Stimulated activated CD8-positive, alpha-beta memory T cell treated with anti-CD3 and anti-CD28 coated beads, Interleukin-2, amount 100 ng/mL, for 48 hours (primary cell): ENCODE measurements at regions not wholly inside any gene's neighbourhood (a gene's known extent, or its start where the extent isn't known, plus 50 kb on each side); places are given as distances from the start of the nearest gene placed in this dataset.

Source experiments
- DNase-seq, 2 donors: peaks; one replicate each; pipeline ENCODE4 v3.0.0-alpha.2; 2020; ENCODE audit warnings: low read depth in 2 of 2

- no peak for DNase-seq
Observed at GRCh38 chr6:104421650-104422049, 438.1 kb downstream of the HACE1 start.

GRCh38 chr6:104418839-104419238 lies 440.9 kb downstream of the HACE1 start:
- no peak for DNase-seq

DNA sequence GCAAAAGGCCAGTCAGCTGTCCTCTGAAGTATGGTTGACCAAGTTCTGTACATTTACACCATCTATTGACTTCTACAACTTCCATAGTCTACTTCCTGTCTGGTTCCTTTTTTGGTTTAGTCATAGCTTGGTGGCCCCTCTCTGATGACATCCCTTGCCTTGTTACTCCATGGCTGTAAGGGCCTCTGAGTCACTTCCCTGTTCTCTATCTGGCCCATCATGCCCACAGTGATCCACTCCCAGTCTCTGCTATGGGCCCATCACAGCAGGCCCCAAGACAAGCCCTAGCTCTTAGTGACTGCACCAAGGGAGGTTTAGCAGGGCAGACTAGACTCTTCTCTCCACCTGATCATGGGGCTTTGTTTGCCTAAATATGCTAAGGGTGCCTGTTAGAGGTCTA lies 441.6 kb downstream of the HACE1 start:
- no peak for DNase-seq

DNA sequence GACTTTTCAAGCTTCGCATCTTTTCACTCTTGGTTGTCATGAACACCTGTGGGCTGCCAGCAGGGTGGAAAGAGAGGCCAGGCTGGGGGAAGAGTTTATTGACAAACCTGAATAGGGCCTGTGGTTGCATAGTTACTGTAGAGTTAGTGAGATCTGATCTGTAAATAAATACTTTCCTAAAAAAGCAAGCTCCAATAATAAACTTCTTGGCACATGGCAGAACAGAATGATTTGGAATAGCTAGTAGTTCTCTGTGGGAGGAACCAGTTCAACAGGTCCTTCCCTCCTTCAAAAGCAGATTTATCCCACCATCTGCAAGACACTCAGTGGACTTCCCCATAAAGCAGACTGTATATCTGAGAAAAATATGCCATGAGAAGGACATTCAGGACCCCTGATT lies 445.0 kb downstream of the HACE1 start:
- no peak for DNase-seq

DNA sequence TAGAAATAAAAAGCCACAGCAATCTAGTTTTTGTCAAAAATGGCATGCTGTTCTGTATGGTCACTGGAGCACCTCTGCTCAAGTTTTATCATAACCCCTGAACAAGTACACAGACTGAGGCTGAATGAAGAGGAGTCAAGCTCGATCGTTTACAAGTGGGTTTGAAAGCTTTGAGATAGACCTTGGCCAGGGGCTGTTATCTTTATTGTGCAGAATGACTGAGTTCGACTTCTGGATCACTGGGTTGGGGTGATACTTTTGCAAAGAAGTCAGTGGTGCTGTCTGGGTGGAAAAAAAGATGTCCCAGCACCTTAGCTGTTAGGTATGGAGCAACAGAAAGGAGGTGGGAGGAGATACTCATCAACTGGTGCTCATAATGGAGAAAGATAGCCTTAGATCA lies 446.0 kb downstream of the HACE1 start:
- DNase-seq = no peak

- DNase-seq = no peak
Observed at GRCh38 chr6:104411302-104411701, 448.4 kb downstream of the HACE1 start.

GRCh38 chr6:104409913-104410312 lies 449.8 kb downstream of the HACE1 start:
- no peak for DNase-seq

- no peak for DNase-seq
Observed at GRCh38 chr6:104407957-104408356, 451.8 kb downstream of the HACE1 start.

GRCh38 chr6:104404377-104404776 lies 455.3 kb downstream of the HACE1 start:
- DNase-seq = no peak

DNA sequence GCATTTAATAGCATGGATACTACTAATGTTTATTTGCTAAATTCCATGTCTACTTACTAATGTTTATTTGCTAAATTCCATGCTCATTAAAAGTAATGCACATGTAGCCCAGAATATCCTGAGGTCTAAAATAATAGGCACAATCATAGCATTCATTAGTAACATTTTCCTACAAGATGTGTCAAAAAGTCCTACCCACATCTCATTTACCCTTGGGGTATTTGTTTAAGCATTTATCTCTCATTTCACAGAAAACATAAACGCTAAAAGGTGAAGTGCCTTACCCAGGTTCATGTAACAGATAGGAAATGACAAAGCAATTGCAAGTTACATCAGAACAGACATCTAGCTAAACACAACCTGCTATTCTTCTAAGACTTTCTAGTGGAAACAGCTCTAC lies 457.1 kb downstream of the HACE1 start:
- no peak for DNase-seq

GRCh38 chr6:104401926-104402325 lies 457.8 kb downstream of the HACE1 start:
- no peak for DNase-seq

- DNase-seq = no peak
Observed at GRCh38 chr6:104400844-104401243, 458.9 kb downstream of the HACE1 start.

- DNase-seq = no peak
Observed at GRCh38 chr6:104396077-104396476, 463.6 kb downstream of the HACE1 start.

DNA sequence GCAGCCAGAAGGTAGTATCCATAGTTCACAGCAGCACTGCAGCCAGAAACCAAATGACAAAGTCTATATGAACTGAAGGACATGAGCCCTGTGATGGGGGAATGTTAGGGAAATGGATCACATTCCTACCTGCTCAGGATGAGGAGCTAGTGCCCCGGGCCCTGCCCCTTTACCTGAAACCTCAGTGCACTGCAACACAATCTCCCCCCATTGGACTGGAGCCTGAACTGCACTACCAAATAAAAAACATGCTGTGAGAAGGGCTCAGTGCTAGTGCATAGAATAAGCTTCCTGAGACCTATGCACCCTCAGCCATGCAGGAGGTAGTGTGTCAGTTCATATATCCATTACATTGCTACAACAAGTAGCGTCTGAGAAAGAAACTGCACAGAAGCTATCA lies 477.8 kb downstream of the HACE1 start:
- DNase-seq = no peak

DNA sequence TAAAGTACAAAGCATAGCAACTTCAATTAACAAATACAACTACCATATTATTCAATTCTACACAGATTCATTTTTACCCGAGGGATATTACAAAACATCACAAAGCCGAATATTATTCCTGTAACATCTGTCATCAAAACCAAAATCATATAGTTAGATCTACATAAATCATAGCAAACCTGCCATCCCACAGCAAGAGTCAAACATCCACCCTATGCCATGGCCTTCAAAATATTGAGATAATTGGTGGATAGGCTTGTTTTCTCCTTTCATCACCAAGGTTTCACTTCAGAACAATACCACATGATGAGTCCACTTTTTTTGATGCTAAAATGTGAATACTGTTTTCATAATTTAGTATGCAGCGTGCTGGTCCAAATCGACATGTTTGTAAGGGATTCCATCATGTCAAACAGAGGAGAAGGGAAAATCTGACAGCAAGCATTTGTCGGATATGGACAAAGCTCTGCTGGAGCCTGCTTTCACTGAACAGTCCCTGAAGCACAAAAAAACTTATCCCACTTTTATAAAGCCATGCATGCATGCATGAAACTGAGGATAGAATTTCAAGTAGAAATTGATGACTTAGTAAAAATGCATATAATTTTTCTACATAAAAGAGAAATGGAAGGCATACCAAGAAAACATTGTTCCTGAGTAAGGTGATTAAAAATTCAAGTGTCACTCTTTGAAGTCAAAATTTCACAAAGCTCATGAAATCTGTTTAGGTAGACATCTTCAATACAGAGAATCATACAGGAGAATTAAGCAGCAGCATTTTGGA lies 494.1 kb downstream of the HACE1 start:
- DNase-seq = no peak

DNA sequence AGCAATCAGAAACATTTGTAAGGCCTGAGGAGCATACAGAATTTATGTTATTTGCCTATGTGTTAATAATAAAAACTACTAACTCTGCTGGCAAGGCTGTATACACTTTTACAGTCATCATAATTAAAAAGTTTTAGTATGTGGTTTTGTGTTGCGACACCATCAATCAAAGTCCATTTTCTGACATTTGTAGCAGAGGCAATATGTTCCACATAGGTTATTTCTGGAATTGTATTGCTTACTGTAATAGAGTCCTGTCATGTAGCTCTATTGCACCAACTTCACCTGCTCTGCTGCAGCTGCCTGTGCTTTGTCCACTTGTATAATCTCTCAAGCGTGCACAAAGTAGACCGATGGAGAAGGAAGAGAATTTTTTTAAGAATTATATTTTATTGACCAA lies 501.8 kb downstream of the HACE1 start:
- no peak for DNase-seq

- DNase-seq = no peak
Observed at GRCh38 chr6:104356197-104356596, 503.5 kb downstream of the HACE1 start.

GRCh38 chr6:104349191-104349590 lies 510.5 kb downstream of the HACE1 start:
- DNase-seq = no peak

DNA sequence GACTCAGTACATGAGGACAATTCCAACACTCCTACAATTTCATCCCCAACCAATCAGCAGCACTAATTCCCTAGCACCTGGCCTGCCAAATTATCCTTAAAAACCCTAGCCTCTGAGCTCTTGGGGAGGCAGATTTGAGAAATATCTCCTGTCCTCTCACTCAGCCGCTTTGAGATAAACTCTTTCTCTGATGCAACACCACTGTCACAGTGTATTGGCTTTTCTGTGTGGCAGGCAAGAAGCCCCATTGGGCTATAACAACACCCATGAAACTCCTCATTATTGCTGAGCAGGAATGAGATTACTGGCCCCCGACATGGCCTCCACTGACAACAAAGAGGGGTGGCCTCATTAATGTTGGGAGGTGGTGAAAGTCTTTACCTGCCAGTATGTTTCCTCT lies 515.5 kb downstream of the HACE1 start:
- DNase-seq = no peak

DNA sequence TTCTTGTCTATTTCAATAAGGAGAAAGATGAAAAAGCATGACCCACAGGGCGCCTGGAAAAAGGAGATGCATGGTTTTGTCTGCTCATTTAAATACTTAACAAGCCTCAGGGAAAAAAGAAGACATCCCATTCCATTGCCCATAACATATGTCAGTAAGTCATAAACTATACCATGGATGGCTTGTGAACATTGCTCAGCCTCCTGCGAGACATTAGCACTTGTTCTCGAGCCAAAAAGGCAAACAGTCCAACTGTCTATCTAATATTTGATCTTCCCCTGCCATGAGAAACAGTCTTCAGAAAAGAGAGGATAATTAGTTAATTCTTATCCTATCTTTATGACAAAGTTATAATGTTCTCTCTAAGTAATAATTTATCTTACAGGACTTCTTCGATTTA lies 527.4 kb downstream of the HACE1 start:
- DNase-seq = no peak

- no peak for DNase-seq
Observed at GRCh38 chr6:104326173-104327001, 533.3 kb downstream of the HACE1 start.

DNA sequence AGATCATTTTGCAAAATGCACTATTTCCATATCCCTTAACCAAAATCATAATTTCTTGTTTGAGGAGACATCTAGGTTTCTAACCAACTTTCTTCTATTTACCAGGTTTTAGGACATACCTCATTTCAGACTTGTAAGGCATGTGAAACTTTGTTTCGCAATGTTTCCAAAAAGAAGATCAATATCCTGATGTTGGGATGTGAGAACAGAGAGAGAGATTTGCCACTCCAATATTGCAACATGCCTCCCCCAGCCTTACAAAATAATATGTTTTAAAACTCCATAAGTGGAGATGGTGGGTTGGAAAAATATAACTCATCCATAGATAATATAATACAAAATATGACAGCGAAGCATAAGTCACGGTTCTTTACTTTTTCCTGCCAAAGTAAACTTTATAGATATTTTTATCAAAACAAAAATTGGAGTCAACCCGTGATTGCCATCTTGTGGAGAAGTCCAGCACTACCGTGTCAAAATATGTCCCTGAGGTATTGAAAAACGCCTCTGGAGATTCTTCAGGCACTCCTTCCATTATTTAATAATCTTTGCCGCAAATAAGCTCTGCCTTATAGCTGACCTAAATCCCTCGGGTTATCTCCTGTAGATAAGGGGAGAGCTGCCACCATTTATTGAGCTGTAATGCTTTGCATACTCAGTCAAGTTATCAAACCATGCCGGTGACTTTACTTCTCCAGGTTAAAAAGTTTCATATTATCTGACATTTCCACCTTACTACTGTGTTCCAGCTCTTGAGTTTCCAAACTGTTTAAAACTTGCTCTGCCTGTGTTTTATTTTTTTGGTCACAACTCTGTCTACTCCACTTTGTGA lies 534.2 kb downstream of the HACE1 start:
- DNase-seq = no peak
